Ishikawa (cell line): ENCODE measurements at regions not wholly inside any gene's neighbourhood (a gene's known extent, or its start where the extent isn't known, plus 50 kb on each side); places are given as distances from the start of the nearest gene placed in this dataset.

Experiments
- CEBPB ChIP-seq: IDR thresholded peaks from 2 replicates; pipeline ENCODE4 v1.6.1; 2012
- CREB1 ChIP-seq: IDR thresholded peaks from 2 replicates; pipeline ENCODE4 v1.6.1; 2012; ENCODE audit warnings: low read depth
- EGR1 ChIP-seq: IDR thresholded peaks from 2 replicates; pipeline ENCODE4 v1.6.1; 2012
- EP300 ChIP-seq: IDR thresholded peaks from 2 replicates; pipeline ENCODE4 v1.6.1; 2012; ENCODE audit warnings: borderline replicate concordance
- FOXM1 ChIP-seq: IDR thresholded peaks from 2 replicates; pipeline ENCODE4 v1.6.1; 2012; ENCODE audit warnings: low read depth, borderline replicate concordance
- NFIC ChIP-seq: IDR thresholded peaks from 2 replicates; pipeline ENCODE4 v1.6.1; 2012
- RAD21 ChIP-seq: IDR thresholded peaks from 2 replicates; pipeline ENCODE4 v1.6.1; 2012; ENCODE audit warnings: low read depth
- TAF1 ChIP-seq: IDR thresholded peaks from 2 replicates; pipeline ENCODE4 v1.6.1; 2012; ENCODE audit warnings: low read depth, mild to moderate bottlenecking
- TCF12 ChIP-seq: IDR thresholded peaks from 2 replicates; pipeline ENCODE4 v1.6.1; 2012; ENCODE audit warnings: low read depth
- TEAD4 ChIP-seq: IDR thresholded peaks from 2 replicates; pipeline ENCODE4 v1.6.1; 2012
- YY1 ChIP-seq: IDR thresholded peaks from 2 replicates; pipeline ENCODE4 v1.6.1; 2012; ENCODE audit warnings: low read depth
- ZBTB7A ChIP-seq: IDR thresholded peaks from 2 replicates; pipeline ENCODE4 v1.6.1; 2012; ENCODE audit warnings: low read depth
- TF ChIP-seq, protein P1 (sequence below): IDR thresholded peaks from 2 replicates; pipeline ENCODE4 v1.6.1; 2012; ENCODE audit warnings: low read depth, mild to moderate bottlenecking
- TF ChIP-seq, protein P2 (sequence below): IDR thresholded peaks from 2 replicates; pipeline ENCODE4 v1.6.1; 2012
- TF ChIP-seq, protein P3 (sequence below): IDR thresholded peaks from 2 replicates; pipeline ENCODE4 v1.6.1; 2012

DNA sequence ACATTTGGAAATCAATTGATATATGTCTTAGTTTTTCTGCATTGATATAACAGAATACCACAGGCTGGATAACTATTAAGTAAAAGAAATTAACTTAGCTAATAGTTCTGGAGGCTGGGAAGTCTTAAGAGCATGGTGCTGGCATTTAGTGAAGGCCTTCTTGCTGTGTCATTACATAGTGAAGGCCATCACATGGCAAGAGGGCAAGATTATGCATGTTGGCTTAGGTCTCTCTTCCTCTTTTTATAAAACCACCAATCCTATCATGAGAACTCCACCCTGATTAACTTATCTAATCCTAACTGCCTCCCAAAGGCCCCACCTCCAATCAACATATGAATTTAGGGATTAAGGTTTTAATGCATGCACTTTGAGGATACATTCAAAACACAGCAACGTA, 225.5 kb upstream of the VRK2 start:
- TF ChIP-seq CREB1 (no peak), TEAD4 (no peak), EGR1 (no peak), EP300 (no peak), TCF12 (no peak), TAF1 (no peak), NFIC (no peak), FOXM1 (no peak), YY1 (no peak)
- TF ChIP-seq, protein P1, sequence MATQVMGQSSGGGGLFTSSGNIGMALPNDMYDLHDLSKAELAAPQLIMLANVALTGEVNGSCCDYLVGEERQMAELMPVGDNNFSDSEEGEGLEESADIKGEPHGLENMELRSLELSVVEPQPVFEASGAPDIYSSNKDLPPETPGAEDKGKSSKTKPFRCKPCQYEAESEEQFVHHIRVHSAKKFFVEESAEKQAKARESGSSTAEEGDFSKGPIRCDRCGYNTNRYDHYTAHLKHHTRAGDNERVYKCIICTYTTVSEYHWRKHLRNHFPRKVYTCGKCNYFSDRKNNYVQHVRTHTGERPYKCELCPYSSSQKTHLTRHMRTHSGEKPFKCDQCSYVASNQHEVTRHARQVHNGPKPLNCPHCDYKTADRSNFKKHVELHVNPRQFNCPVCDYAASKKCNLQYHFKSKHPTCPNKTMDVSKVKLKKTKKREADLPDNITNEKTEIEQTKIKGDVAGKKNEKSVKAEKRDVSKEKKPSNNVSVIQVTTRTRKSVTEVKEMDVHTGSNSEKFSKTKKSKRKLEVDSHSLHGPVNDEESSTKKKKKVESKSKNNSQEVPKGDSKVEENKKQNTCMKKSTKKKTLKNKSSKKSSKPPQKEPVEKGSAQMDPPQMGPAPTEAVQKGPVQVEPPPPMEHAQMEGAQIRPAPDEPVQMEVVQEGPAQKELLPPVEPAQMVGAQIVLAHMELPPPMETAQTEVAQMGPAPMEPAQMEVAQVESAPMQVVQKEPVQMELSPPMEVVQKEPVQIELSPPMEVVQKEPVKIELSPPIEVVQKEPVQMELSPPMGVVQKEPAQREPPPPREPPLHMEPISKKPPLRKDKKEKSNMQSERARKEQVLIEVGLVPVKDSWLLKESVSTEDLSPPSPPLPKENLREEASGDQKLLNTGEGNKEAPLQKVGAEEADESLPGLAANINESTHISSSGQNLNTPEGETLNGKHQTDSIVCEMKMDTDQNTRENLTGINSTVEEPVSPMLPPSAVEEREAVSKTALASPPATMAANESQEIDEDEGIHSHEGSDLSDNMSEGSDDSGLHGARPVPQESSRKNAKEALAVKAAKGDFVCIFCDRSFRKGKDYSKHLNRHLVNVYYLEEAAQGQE: no peak
- TF ChIP-seq, protein P2, sequence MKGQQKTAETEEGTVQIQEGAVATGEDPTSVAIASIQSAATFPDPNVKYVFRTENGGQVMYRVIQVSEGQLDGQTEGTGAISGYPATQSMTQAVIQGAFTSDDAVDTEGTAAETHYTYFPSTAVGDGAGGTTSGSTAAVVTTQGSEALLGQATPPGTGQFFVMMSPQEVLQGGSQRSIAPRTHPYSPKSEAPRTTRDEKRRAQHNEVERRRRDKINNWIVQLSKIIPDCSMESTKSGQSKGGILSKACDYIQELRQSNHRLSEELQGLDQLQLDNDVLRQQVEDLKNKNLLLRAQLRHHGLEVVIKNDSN: no peak

DNA sequence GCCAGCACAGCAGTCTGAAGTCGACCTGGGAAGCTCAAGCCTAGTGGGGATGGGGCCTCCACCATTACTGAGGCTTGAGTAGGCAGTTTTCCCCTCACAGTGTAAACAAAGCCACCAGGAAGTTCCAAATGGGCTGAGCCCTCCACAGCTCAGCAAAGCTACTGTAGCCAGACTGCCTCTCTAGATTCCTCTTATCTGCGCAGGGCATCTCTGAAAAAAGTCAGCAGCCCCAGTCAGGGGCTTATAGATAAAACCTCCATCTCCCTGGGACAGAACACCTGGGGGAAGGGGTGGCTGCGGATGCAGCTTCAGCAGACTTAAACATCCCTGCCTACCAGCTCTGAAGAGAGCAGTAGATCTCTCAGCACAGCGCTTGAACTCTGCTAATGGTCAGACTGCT, 218.4 kb upstream of the VRK2 start:
- no peak for TF ChIP-seq ZBTB7A
- no peak for TF ChIP-seq CEBPB
- TF ChIP-seq, protein P2: no peak
- no peak for TF ChIP-seq EP300
- no peak for TF ChIP-seq EGR1
- no peak for TF ChIP-seq TAF1
- TF ChIP-seq RAD21: no peak
- no peak for TF ChIP-seq NFIC
- no peak for TF ChIP-seq FOXM1
- TF ChIP-seq TCF12: no peak
- TF ChIP-seq, protein P3, sequence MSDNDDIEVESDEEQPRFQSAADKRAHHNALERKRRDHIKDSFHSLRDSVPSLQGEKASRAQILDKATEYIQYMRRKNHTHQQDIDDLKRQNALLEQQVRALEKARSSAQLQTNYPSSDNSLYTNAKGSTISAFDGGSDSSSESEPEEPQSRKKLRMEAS: no peak
- no peak for TF ChIP-seq YY1
- TF ChIP-seq TEAD4: no peak
- no peak for TF ChIP-seq CREB1
- TF ChIP-seq, protein P1: no peak

DNA sequence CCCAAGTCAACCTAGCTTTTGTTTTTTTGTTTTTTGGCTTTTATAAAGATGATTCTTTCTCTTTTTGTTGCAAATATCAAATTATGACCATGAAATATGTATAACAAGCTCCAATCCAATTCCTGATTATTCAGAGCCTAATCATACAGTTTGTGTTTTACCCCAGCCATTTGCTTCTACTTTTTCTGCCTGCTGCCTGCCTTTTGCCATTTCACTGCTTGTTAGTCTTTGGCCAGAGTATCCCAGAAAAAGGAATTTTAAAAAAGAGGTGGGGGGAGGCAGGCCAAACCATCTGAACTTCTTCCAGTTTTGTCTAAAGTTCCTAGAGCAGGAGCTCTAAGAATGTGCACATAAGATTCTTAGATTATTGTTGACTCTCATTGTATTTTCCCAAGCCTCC, 211.9 kb upstream of the VRK2 start:
- TF ChIP-seq, protein P1: no peak
- TF ChIP-seq, protein P2: no peak
- TF ChIP-seq CREB1: no peak
- TF ChIP-seq EP300: no peak
- no peak for TF ChIP-seq EGR1
- TF ChIP-seq TEAD4: no peak
- TF ChIP-seq ZBTB7A: no peak
- no peak for TF ChIP-seq FOXM1
- TF ChIP-seq YY1: no peak
- no peak for TF ChIP-seq TCF12
- TF ChIP-seq, protein P3: no peak
- no peak for TF ChIP-seq TAF1
- no peak for TF ChIP-seq RAD21
- no peak for TF ChIP-seq CEBPB

DNA sequence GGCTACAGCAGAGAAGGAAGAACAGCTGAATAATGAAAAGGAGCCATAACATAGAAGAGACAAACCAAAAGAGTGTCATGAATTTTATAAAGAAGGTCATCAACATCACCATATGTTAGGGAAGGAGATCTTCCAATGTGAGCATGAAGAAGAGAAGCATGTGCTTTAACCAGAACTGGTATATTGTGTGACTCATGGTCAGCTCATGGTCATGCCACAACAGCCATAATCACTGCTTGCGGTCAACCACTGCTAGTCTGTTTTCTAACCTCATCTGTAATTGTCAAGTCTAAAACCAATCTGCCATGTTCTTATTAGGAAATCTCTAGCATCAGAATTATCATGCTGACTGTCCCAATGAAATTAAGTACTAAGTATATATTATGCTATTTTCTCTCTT, 204.1 kb upstream of the VRK2 start:
- no peak for TF ChIP-seq RAD21
- no peak for TF ChIP-seq TCF12
- TF ChIP-seq TAF1: no peak
- no peak for TF ChIP-seq CEBPB

DNA sequence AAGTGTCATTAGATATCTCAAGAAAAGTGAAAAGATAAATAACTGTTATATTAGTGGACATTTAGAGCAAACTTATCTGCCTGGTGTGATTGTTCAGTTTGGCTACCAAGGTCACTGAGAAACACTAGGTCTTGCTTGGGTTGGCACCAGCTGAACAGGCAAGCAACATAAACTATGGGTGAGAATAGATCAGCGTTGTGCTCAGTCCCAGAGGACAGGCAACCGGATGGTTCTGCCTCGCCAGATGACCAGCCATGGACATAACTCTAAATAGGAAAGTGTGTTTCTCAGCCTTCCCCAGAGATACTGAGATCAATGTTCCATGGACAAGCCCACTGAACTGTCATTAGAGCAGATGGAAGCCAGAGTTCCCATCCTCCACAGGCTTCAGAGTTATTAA, 203.4 kb upstream of the VRK2 start:
- TF ChIP-seq RAD21: no peak
